ENCODE measurements at regions not wholly inside any gene's neighbourhood (a gene's known extent, or its start where the extent isn't known, plus 50 kb on each side); places are given as distances from the start of the nearest gene placed in this dataset.
"Not testable (repeated sequence)": the region's sequence is repeated elsewhere in the genome, so short reads cannot be mapped to it uniquely, and the experiment has no call there.

DNA sequence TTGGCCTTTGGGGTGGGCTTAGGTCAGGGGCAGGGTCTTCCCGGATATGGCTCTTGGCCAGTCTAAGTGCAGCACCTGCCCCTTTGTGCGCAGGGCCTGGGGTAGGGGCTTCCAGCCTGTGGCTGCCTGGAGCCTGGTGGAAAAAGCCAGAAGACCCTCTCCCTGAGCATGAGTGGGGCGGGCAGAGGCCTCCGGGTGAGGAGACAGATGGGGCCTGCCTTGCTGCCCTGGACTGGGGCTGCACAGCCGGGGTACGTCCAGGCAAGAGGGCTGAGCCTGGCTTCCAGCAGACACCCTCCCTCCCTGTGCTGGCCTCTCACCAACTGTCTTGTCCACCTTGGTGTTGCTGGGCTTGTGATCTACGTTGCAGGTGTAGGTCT is 142.8 kb downstream of the TMEM121 start:
- H3K27ac Mint-ChIP-seq, H3K27me3 Mint-ChIP-seq: not testable (repeated sequence)

GRCh38 chr14:105669646-105670045 is 143.3 kb downstream of the TMEM121 start:
- H3K27ac Mint-ChIP-seq, H3K36me3 Mint-ChIP-seq, H3K4me3 Mint-ChIP-seq, H3K9me3 Mint-ChIP-seq, H3K4me1 Mint-ChIP-seq, H3K27me3 Mint-ChIP-seq: not testable (repeated sequence)

More for the DNA sequence above, 142.8 kb downstream of the TMEM121 start:
- not testable (repeated sequence) for H3K4me3 Mint-ChIP-seq, H3K9me3 Mint-ChIP-seq, H3K4me1 Mint-ChIP-seq, H3K36me3 Mint-ChIP-seq

DNA sequence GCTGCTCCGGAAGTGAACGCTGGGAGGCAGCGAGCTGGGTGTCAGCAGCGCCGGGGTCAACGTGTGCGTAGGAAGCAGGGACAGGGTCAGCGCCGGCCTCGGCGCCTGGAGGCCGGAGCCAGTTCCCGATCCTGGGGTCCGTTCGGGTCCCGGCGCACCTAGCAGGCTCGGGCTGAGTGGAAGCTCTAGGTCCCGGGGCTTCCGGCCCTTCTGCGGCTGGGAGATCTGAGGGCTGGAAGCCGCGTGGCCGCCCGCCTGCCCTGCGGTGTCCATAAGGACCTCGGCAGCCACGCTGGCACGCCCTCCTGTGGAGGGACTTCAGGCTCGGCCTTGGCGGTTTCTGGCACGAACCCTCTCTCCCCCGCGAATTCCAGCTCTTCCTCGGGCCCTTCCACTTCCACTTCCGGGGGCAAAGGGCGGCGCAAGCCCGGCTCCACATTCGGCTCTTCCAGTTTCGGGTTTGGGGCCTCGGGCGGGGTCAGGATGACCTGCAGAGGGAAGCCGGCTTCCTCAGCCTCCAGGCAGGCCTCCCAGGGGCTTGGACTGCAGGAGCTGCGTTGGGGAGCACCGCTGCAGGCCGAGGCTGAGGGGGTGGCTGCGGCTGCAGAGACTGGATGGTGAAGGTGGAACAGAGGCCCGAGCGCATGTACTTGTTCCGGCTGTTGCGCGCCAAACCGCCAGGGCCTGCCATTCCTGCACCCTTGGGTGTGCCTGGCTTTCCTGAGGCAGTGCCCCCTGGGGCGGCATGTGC is 146.2 kb downstream of the TMEM121 start:
- not testable (repeated sequence) for H3K9me3 Mint-ChIP-seq, H3K4me3 Mint-ChIP-seq, H3K36me3 Mint-ChIP-seq, H3K4me1 Mint-ChIP-seq, H3K27ac Mint-ChIP-seq, H3K27me3 Mint-ChIP-seq

- not testable (repeated sequence) for H3K4me1 Mint-ChIP-seq, H3K9me3 Mint-ChIP-seq, H3K27me3 Mint-ChIP-seq, H3K27ac Mint-ChIP-seq, H3K4me3 Mint-ChIP-seq, H3K36me3 Mint-ChIP-seq
Measured at GRCh38 chr14:105675433-105675832, 149.1 kb downstream of the TMEM121 start.

DNA sequence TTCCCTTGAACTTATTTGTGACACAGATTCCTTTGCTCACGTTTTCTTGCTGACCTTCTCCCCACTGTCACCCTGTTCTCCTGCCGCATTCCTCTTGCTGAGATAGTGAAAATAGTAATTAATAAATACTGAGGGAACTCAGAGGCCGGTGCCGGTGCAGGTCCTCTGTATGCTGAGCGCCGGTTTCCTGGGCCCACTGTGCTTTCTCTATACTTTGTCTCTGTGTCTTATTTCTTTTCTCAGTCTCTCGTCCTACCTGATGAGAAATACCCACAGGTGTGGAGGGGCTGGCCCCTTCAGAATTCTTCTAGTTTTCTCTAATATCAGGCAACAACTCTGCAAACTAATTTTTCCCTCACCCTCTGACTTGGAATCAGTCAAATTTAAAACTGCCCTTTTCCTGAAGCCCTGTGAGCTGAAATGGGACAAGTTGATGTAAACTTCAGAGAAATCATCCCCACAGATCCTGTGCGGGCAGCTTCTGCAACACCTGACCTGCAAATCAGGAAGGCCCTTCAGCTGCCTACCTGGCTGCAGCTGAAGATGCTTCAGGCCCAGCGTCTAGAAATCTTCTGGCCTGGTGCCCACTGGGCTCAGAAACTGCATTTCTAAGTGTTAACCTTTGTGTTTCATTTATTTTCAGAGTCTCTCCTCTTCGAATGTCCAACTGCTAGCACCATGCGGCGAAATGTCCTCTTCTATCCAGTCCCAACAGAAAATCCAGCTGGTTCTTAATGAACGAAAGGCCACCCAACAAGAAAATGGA is 149.7 kb downstream of the TMEM121 start:
- not testable (repeated sequence) for H3K4me1 Mint-ChIP-seq, H3K36me3 Mint-ChIP-seq, H3K27me3 Mint-ChIP-seq, H3K4me3 Mint-ChIP-seq, H3K9me3 Mint-ChIP-seq, H3K27ac Mint-ChIP-seq

- peak overlapping the region; percentile 55 for H3K27ac Mint-ChIP-seq
- not testable (repeated sequence) for H3K4me1 Mint-ChIP-seq, H3K9me3 Mint-ChIP-seq, H3K4me3 Mint-ChIP-seq, H3K36me3 Mint-ChIP-seq, H3K27me3 Mint-ChIP-seq
Measured at GRCh38 chr14:105678057-105678456, 151.7 kb downstream of the TMEM121 start.

DNA sequence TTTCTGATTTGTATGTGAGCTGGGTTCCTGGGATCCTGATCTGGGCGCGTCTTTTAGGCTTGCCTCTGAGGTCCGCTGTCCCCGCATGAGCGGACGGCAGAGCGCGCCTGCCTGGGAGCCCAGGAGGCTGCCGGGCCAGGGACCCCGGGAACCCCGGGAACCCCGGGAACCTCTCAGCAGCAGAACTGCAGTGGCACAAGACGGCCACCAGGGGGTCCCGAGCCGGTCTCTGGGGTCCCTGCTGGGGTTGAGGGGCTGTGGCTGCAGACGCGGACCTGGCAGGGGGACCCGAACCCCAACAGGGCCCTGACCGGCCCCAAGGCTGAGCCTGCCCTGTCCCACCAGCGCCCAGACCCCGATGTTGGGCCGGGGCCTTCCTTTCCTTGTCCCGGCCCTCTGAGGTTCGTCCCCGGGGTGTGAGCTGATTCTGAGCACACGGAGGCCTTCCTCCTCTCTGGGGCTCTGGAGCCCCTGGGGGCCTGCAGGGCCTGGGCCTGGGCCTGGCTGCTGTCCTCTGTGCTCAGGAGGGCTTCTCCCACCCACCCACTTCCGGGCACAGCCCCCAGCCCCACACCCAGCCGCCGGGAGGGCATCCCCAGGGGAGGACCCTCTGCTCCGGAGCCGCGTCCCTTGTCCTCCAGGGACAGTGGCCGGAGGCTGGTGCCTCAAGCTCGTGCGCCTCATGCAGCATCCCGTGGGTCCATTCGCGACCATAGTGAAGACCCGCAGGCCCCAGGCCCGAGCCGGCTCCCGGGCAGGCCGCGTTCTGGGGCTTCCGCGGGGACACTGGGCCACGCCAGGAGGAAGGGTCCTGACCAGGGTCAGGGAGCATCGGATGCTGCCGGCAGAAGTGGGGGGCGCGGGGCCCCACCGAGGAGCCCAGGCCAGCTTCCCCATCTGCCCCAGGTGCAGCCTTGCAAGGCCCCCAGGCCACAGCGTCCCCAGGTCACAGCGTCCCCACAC is 152.9 kb downstream of the TMEM121 start:
- not testable (repeated sequence) for H3K4me1 Mint-ChIP-seq, H3K27ac Mint-ChIP-seq, H3K4me3 Mint-ChIP-seq, H3K36me3 Mint-ChIP-seq, H3K27me3 Mint-ChIP-seq, H3K9me3 Mint-ChIP-seq

DNA sequence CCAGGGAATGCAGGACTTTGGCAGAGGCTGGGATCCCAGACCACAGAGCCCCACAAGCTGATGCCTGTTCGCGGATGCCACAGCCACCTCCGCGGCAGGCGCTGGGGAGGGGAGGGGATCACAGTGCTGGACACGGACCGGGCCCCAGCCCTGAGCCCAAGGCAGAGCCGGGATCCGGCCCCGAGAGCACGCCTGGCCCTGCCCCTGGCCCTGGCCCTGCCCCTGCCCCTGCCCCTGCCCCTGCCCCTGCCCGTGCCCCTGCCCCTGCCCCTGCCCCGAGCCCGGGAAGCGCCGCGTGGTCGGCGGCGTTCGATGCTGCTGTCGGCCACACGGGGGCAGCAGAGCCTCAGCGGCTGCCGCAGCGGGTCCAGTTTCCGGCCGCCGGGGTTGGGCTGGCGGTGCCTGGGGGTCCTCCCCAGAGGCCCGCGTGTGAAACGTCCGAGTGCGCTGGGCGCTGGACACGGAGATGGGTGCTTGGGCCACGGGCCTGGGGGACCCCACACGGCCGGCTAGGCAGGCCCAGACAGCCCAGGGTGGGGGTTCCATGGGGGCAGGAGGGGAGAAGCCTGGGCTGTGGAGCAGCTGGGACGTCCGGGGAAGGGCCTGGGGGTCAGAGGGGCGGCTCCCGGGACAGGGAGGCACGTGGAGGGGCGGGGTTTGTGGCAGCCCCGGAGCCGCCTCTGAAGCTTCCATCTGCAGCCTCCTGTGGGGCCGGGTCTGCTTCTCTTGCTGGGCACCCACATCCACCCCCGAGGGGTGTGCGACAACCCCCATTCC is 153.8 kb downstream of the TMEM121 start:
- H3K4me3 Mint-ChIP-seq, H3K36me3 Mint-ChIP-seq, H3K9me3 Mint-ChIP-seq, H3K27ac Mint-ChIP-seq, H3K4me1 Mint-ChIP-seq, H3K27me3 Mint-ChIP-seq: not testable (repeated sequence)

DNA sequence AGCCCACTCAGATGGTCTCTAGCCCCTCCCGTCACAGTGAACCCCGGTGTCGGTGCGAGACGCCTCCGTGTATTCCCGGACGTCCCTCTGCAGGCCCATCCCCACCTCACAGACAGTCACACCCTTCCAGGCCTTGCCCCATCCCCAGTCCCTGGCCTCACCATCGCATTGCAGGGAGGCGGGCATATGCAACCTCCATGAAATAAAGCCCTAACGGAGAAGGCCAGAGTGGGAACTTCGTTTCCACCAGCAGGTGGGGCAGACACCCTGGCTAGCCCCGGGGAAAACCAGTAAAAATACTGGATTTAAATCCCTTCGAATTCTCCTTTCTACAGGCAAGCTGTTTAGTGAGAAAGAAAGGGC is 154.3 kb downstream of the TMEM121 start:
- not testable (repeated sequence) for H3K36me3 Mint-ChIP-seq, H3K27me3 Mint-ChIP-seq, H3K27ac Mint-ChIP-seq, H3K4me1 Mint-ChIP-seq, H3K9me3 Mint-ChIP-seq, H3K4me3 Mint-ChIP-seq

- not testable (repeated sequence) for H3K27ac Mint-ChIP-seq, H3K36me3 Mint-ChIP-seq, H3K27me3 Mint-ChIP-seq, H3K4me3 Mint-ChIP-seq, H3K4me1 Mint-ChIP-seq, H3K9me3 Mint-ChIP-seq
Measured at GRCh38 chr14:105681606-105682185, 155.3 kb downstream of the TMEM121 start.

DNA sequence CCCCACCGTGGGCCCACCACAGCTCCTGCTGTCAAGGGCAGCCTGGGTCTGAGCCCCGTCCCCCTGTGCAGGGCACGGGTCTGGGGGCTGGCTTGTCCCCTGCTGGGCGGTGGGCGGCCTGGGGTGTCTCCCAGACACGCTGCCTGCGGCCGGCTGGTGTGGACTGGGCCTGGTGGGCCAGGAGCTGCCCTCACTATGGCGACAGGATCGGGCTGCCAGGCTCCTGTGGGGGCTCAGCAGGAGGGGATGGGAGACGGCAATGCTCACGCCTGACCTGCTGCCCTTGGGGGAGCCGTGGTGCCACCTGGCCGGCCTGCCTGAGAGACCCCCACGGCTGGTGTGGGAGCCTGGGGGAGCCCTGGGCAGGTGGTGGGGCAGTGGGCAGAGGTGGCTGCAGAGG is 156.1 kb downstream of the TMEM121 start:
- H3K27ac Mint-ChIP-seq, H3K9me3 Mint-ChIP-seq, H3K4me3 Mint-ChIP-seq, H3K27me3 Mint-ChIP-seq, H3K36me3 Mint-ChIP-seq, H3K4me1 Mint-ChIP-seq: not testable (repeated sequence)

DNA sequence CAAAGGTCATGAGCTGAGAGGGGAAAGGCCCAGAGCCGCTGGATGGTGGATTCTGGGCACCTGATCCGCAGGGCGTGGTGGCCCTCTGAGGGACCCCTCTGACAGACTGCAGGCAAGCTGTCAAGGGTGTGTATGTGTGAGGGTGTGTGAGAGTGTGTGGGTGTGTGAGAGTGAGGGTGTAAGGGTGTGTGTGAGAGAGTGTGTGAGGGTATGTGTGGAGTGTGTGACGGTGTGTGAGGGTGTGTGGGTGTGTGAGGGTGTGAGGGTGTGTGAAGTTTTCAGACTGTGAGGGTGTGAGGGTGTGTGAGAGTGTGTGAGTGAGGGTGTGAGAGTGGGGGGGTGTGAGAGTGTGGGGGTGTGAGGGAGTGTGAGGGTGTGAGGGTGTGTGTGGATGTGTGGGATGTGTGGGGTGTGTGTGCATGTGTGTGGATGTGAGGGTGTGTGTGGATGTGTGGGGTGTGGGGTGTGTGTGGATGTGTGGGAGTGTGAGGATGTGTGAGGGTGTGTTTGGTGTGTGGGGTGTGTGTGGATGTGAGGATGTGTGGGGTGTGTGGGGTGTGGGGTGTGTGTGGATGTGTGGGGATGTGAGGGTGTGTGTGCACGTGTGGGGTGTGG is 156.7 kb downstream of the TMEM121 start:
- Mint-ChIP-seq H3K9me3 (no peaks in the 10 kb centered on the region), H3K27ac (no peak overlapping the region), H3K4me3 (no peak overlapping the region), H3K36me3 (no peaks in the 10 kb centered on the region), H3K27me3 (no peaks in the 10 kb centered on the region), H3K4me1 (no peaks in the 10 kb centered on the region)

DNA sequence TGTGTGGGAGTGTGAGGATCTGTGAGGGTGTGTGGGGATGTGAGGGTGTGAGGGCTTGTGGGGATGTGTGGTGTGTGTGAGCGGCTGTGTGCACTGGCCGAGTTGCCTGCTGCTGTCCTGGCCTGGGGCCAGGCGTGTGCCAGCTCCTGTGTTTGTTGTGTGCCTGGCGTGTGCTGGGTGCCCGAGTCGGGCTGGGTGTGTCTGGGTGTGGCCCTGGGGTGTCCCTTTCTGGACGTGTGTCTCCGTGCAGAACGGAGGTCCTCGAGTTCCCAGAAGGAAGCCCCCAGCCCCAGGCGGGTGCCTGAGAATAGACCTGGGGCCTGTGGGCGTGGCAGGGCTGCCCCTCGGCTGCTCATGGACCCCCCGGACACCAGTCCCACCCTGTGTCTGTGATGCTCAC is 157.7 kb downstream of the TMEM121 start:
- not testable (repeated sequence) for H3K27me3 Mint-ChIP-seq, H3K4me1 Mint-ChIP-seq, H3K27ac Mint-ChIP-seq, H3K9me3 Mint-ChIP-seq, H3K4me3 Mint-ChIP-seq, H3K36me3 Mint-ChIP-seq

- H3K27me3 Mint-ChIP-seq, H3K4me1 Mint-ChIP-seq, H3K4me3 Mint-ChIP-seq, H3K9me3 Mint-ChIP-seq, H3K36me3 Mint-ChIP-seq: not testable (repeated sequence)
- peak overlapping the region; percentile 33 for H3K27ac Mint-ChIP-seq
Measured at GRCh38 chr14:105684597-105684996, 158.2 kb downstream of the TMEM121 start.

DNA sequence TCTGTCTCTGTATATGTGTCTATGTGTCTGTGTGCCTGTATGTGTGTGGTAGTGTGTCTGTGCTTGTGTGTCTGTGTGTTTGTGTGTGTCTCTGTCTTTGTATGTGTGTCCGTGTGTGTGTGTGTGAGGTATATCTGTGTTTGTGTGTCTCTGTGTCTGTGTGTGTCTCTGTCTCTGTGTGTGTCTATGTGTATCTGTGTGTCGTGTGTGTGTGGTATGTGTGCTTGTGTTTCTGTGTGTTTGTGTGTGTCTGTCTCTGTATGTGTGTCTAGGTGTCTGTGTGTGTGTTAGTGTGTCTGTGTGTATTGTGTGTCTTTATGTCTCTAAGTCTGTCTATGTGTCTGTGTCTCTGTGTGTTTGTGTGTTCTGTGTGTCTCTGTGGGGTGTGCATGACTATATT is 158.6 kb downstream of the TMEM121 start:
- Mint-ChIP-seq H3K27ac (peak overlapping the region; percentile 33), H3K4me3 (no peak overlapping the region), H3K36me3 (no peaks in the 10 kb centered on the region), H3K9me3 (no peaks in the 10 kb centered on the region), H3K27me3 (no peaks in the 10 kb centered on the region), H3K4me1 (no peaks in the 10 kb centered on the region)

Measured in activated naive CD4-positive, alpha-beta T cell treated with anti-CD3 and anti-CD28 coated beads, Interleukin-2, amount 50 U/mL, for 24 hours (primary cell).